ENCODE measurements at regions not wholly inside any gene's neighbourhood (a gene's known extent, or its start where the extent isn't known, plus 50 kb on each side); places are given as distances from the start of the nearest gene placed in this dataset.
A peak's percentile ranks its signal among the peaks of the same experiment; 100 is the strongest.

DNA sequence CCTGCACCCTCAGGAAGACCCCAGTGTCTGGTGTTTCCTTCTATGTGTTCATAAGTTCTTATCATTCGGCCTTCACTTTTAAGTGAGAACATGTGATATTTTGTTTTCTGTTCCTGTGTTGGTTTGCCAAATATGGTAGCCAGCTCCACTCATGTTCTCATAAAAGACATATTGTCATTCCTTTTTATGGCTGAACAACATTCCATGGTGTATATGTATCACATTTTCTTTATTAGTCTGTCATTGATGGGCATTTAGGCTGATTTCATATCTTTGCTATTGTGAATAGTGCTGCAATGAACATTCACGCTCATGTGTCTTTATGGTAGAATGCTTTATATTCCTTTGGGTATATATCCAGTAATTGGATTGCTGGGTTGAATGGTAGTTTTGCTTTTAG lies 645.1 kb downstream of the SLC16A7 start:
- Histone ChIP-seq H3K9me3 (ENCODE audit: low read depth) (no peaks in the 10 kb centered on the region), H4K20me1 (ENCODE audit: insufficient read depth) (no peaks in the 10 kb centered on the region), H3K27ac (no peak overlapping the region), H3F3A (ENCODE audit: insufficient read depth) (no peaks in the 10 kb centered on the region), H3K4me1 (ENCODE audit: insufficient read depth) (no peaks in the 10 kb centered on the region), H3K79me2 (ENCODE audit: insufficient read depth) (no peaks in the 10 kb centered on the region), H3K4me3 (no peak overlapping the region), H3K36me3 (ENCODE audit: low read depth) (no peaks in the 10 kb centered on the region), H2AFZ (peak overlapping the region; percentile 52; the same call in 1 of the 2 replicates), H3K9ac (no peak overlapping the region), H3K4me2 (ENCODE audit: unreplicated experiment) (no peak overlapping the region), H3K27me3 (replicated peaks; ENCODE audit: insufficient read depth) (no peaks in the 10 kb centered on the region), H3K9me2 (ENCODE audit: insufficient read depth) (no peaks in the 10 kb centered on the region)
- no peak for DNase-seq
- WGBS, 2 experiments (ENCODE audit: low coverage in 1 of 2, low lambda C conversion rate in 2 of 2, missing lambda C conversion rate in 2 of 2), result 58 to 63% methylated on average over 2 of the region's 2 CpGs
- in situ Hi-C loops (cut with MboI), result no loop called here
- TF ChIP-seq EZH2phosphoT487 (IDR thresholded peaks at IDR 0.05; ENCODE audit: insufficient read depth, low read depth), result no peak
- no peak for TF ChIP-seq EZH2 (IDR thresholded peaks at IDR 0.05; ENCODE audit: insufficient read depth, poor library complexity, severe bottlenecking)

DNA sequence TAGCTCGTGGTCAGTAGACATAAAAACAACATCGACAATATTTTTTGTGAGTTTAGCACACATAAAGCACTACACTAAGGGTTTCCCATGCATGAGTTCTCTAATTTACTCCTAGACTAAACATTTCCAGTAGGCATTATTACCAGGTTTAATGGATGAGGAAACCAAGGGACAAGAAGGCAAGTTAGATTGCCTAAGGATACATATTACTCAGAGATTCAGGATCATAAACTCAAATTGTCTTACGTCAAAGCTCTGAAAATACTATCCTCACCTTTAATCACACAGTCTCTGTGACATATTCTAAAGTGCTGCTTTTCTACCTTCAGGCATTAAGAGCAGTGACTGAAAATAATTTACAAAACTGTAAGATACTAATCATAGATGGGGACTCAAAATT lies 655.3 kb downstream of the SLC16A7 start:
- Histone ChIP-seq H3K4me1 (ENCODE audit: insufficient read depth) (no peaks in the 10 kb centered on the region), H3K4me2 (ENCODE audit: unreplicated experiment) (no peak overlapping the region), H3F3A (ENCODE audit: insufficient read depth) (no peaks in the 10 kb centered on the region), H3K9me3 (ENCODE audit: low read depth) (no peaks in the 10 kb centered on the region), H3K9me2 (ENCODE audit: insufficient read depth) (no peaks in the 10 kb centered on the region), H3K4me3 (no peak overlapping the region), H3K36me3 (ENCODE audit: low read depth) (no peaks in the 10 kb centered on the region), H3K9ac (no peak overlapping the region), H4K20me1 (ENCODE audit: insufficient read depth) (no peaks in the 10 kb centered on the region), H3K79me2 (ENCODE audit: insufficient read depth) (no peaks in the 10 kb centered on the region), H2AFZ (peak overlapping the region; percentile 14; the same call in 1 of the 2 replicates), H3K27ac (no peak overlapping the region), H3K27me3 (replicated peaks; ENCODE audit: insufficient read depth) (no peaks in the 10 kb centered on the region)
- in situ Hi-C loops (cut with MboI), result no loop called here
- DNase-seq, result no peak
- TF ChIP-seq EZH2phosphoT487 (IDR thresholded peaks at IDR 0.05; ENCODE audit: insufficient read depth, low read depth) (no peak), EZH2 (IDR thresholded peaks at IDR 0.05; ENCODE audit: insufficient read depth, poor library complexity, severe bottlenecking) (no peak)
- 32% methylated on average over 3 of the region's 3 CpGs for WGBS, 2 experiments (ENCODE audit: low coverage in 1 of 2, low lambda C conversion rate in 2 of 2, missing lambda C conversion rate in 2 of 2)

DNA sequence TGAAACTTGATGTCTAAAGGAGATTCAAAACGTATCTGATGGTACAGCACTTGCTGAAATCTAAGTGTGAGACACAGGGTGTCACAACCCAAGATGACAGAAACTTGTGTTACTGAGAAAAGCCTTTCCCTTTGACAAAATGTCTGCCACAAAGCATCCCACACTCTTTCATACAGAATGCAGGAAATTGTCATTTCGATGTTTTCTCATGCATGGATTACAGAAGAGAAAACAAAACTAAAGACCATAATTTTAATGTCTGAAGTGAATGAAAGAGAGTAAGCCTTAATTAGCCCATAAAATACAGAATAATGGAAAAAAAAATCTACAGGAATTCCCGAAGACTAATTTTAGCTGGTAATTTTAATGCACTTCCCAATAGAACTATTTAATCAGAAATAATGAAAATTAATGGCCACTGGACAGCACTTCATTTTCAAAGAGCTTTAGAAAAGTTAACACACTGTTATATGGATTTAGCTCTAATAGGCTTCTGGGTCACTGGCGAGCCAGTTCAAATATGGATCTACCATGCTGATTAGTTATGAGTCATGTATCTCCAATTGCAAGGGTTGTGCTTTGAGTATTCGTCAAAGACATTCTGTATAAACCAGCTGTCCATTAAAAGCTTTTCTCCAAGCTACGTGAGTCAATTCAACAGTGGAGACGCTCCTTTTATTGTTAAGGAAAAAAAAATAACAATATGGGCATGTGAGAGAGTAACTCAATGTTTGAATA lies 656.7 kb downstream of the SLC16A7 start:
- Histone ChIP-seq H3K4me1 (ENCODE audit: insufficient read depth) (peaks cover 11% of the 10 kb centered on the region), H3K9me3 (ENCODE audit: low read depth) (no peaks in the 10 kb centered on the region), H3K4me2 (ENCODE audit: unreplicated experiment) (no peak overlapping the region), H3K79me2 (ENCODE audit: insufficient read depth) (no peaks in the 10 kb centered on the region), H3K9ac (no peak overlapping the region), H3K27ac (no peak overlapping the region), H4K20me1 (ENCODE audit: insufficient read depth) (no peaks in the 10 kb centered on the region), H3K9me2 (ENCODE audit: insufficient read depth) (no peaks in the 10 kb centered on the region), H3F3A (ENCODE audit: insufficient read depth) (no peaks in the 10 kb centered on the region), H2AFZ (no peak overlapping the region), H3K27me3 (replicated peaks; ENCODE audit: insufficient read depth) (no peaks in the 10 kb centered on the region), H3K36me3 (ENCODE audit: low read depth) (no peaks in the 10 kb centered on the region), H3K4me3 (no peak overlapping the region)
- TF ChIP-seq EZH2 (IDR thresholded peaks at IDR 0.05; ENCODE audit: insufficient read depth, poor library complexity, severe bottlenecking) (no peak), EZH2phosphoT487 (IDR thresholded peaks at IDR 0.05; ENCODE audit: insufficient read depth, low read depth) (no peak)
- 95% methylated on average over 7 of the region's 7 CpGs for WGBS, 2 experiments (ENCODE audit: low coverage in 1 of 2, low lambda C conversion rate in 2 of 2, missing lambda C conversion rate in 2 of 2)
- in situ Hi-C loops (cut with MboI), result no loop called here
- no peak for DNase-seq

DNA sequence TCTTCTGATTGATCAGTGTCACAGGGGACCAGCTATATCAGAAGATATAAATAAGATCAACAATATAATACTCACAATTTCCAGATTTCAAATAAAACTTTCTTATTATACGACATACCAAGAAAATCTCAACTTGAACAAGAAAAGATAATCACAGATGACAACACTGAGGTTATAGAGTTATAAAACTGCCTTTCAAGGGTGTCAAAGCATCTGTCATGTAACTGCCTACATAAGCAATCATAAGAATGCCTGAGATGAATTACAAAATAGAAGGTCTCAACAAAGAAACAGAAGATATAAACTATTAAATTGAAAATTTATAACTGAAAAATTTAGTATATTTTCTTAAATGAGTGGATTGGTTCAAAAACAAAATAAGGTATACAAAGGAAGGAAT lies 659.2 kb downstream of the SLC16A7 start:
- H3K9me3 ChIP-seq (ENCODE audit: low read depth), result no peaks in the 10 kb centered on the region
- H4K20me1 ChIP-seq (ENCODE audit: insufficient read depth), result no peaks in the 10 kb centered on the region
- no peak for DNase-seq
- no peaks in the 10 kb centered on the region for H3K79me2 ChIP-seq (ENCODE audit: insufficient read depth)
- no peaks in the 10 kb centered on the region for H3F3A ChIP-seq (ENCODE audit: insufficient read depth)
- no peaks in the 10 kb centered on the region for H3K36me3 ChIP-seq (ENCODE audit: low read depth)
- no peak overlapping the region for H3K9ac ChIP-seq
- H3K4me2 ChIP-seq (ENCODE audit: unreplicated experiment), result no peak overlapping the region
- H3K4me1 ChIP-seq (ENCODE audit: insufficient read depth), result peaks cover 11% of the 10 kb centered on the region
- no peak overlapping the region for H3K27ac ChIP-seq
- no peaks in the 10 kb centered on the region for H3K9me2 ChIP-seq (ENCODE audit: insufficient read depth)
- no peak overlapping the region for H2AFZ ChIP-seq
- no peaks in the 10 kb centered on the region for H3K27me3 ChIP-seq (replicated peaks; ENCODE audit: insufficient read depth)
- TF ChIP-seq EZH2 (IDR thresholded peaks at IDR 0.05; ENCODE audit: insufficient read depth, poor library complexity, severe bottlenecking), result no peak
- TF ChIP-seq EZH2phosphoT487 (IDR thresholded peaks at IDR 0.05; ENCODE audit: insufficient read depth, low read depth), result no peak
- WGBS, 2 experiments (ENCODE audit: low coverage in 1 of 2, low lambda C conversion rate in 2 of 2, missing lambda C conversion rate in 2 of 2), result 91 to 100% methylated on average over 1 of the region's 1 CpG
- H3K4me3 ChIP-seq, result no peak overlapping the region
- in situ Hi-C loops (cut with MboI), result no loop called here
